H1 (cell line): ENCODE measurements at regions not wholly inside any gene's neighbourhood (a gene's known extent, or its start where the extent isn't known, plus 50 kb on each side); places are given as distances from the start of the nearest gene placed in this dataset.
"Not testable (repeated sequence)": the region's sequence is repeated elsewhere in the genome, so short reads cannot be mapped to it uniquely, and the experiment has no call there.

Experiments used
- CTCF ChIA-PET: fragments of 300-600 bp; sonication (Branson Sonifier 250); formaldehyde crosslinking; loops from one replicate; lab custom pipeline; 2021; ENCODE audit not compliant: partially characterized antibody; lab: Charles Lee
- POLR2A ChIA-PET: fragments of 300-600 bp; sonication (Branson Sonifier 250); formaldehyde crosslinking; loops from one replicate; lab custom pipeline; 2021; ENCODE audit warnings: inconsistent platforms; ENCODE audit not compliant: partially characterized antibody; lab: Charles Lee
- DNase-seq, 2 experiments: peaks; one replicate each; pipeline versions ENCODE4 v3.0.0 to v3.0.0-alpha.2; 2010 to 2022; ENCODE audit warnings: low spot score in 2 of 2, low read depth in 1 of 2, mixed read lengths in 1 of 2
- FAIRE-seq: peaks from 2 replicates; lab custom pipeline; 2011; peaks lifted over from hg19 to GRCh38; lab: Jason Lieb, UNC
- H2AFZ ChIP-seq: 2 replicates; pipeline ENCODE4 v1.8.1; 2012; ENCODE audit warnings: low read length, inconsistent platforms
- H2AK5ac ChIP-seq: 2 replicates; pipeline ENCODE4 v1.6.1; 2013; ENCODE audit warnings: low read depth, low read length
- H2BK120ac ChIP-seq: replicated peaks from 2 replicates; pipeline ENCODE3; 2013; ENCODE audit warnings: low read depth, low read length, inconsistent platforms
- H2BK12ac ChIP-seq: 2 replicates; pipeline ENCODE4 v1.6.1; 2013; ENCODE audit warnings: low read depth, low read length
- H2BK15ac ChIP-seq: 2 replicates; pipeline ENCODE4 v1.6.1; 2013; ENCODE audit warnings: low read length
- H2BK20ac ChIP-seq: 2 replicates; pipeline ENCODE4 v1.6.1; 2013; ENCODE audit warnings: low read length
- H2BK5ac ChIP-seq: 2 replicates; pipeline ENCODE4 v1.6.1; 2013; ENCODE audit warnings: low read depth, low read length
- H3K14ac ChIP-seq: 2 replicates; pipeline ENCODE4 v1.6.1; 2013; ENCODE audit warnings: inconsistent platforms; ENCODE audit not compliant: insufficient read length
- H3K18ac ChIP-seq: 2 replicates; pipeline ENCODE4 v1.6.1; 2013; ENCODE audit warnings: low read length; ENCODE audit errors: extremely low read depth
- H3K23ac ChIP-seq: 2 replicates; pipeline ENCODE4 v1.6.1; 2013; ENCODE audit warnings: inconsistent platforms; ENCODE audit not compliant: insufficient read length
- H3K23me2 ChIP-seq: 2 replicates; pipeline ENCODE4 v1.6.1; 2013; ENCODE audit warnings: low read depth, low read length
- H3K27ac ChIP-seq: 2 replicates; pipeline ENCODE4 v1.6.1; 2011; ENCODE audit warnings: low read depth, low read length, inconsistent platforms
- H3K27me3 ChIP-seq, 4 experiments: replicated peaks in 1 of 4; 1 replicate in 1 of 4; 2 replicates in 3 of 4; pipeline versions ENCODE4 v1.6.1 to v1.8.1; 2011 to 2013; ENCODE audit warnings: low read length in 3 of 4, mild to moderate bottlenecking in 3 of 4, inconsistent platforms in 2 of 4, mixed read lengths in 2 of 4, moderate library complexity in 1 of 4; ENCODE audit not compliant: control insufficient read depth in 3 of 4, insufficient read depth in 3 of 4; ENCODE audit errors: extremely low read depth in 1 of 4
- H3K36me3 ChIP-seq, 4 experiments: 2 replicates each; pipeline versions ENCODE4 v1.6.1 to v1.8.1; 2011 to 2013; ENCODE audit warnings: mild to moderate bottlenecking in 4 of 4, low read length in 3 of 4, moderate library complexity in 2 of 4, control low read depth in 1 of 4, inconsistent platforms in 1 of 4; ENCODE audit not compliant: insufficient read depth in 4 of 4, control insufficient read depth in 2 of 4
- H3K4ac ChIP-seq: replicated peaks from 2 replicates; pipeline ENCODE3; 2013; ENCODE audit warnings: low read length, low read depth, mixed read lengths, inconsistent platforms; ENCODE audit not compliant: insufficient read length
- H3K4me1 ChIP-seq, 4 experiments: replicated peaks in 1 of 4; 1 replicate in 1 of 4; 2 replicates in 3 of 4; pipeline versions ENCODE4 v1.6.1 to v1.8.1; 2011 to 2013; ENCODE audit warnings: low read length in 3 of 4, inconsistent platforms in 2 of 4, mixed read lengths in 1 of 4; ENCODE audit not compliant: insufficient read depth in 4 of 4, control insufficient read depth in 3 of 4
- H3K4me2 ChIP-seq, 2 experiments: 2 replicates each; pipeline versions ENCODE4 v1.6.1 to v1.8.1; 2011 to 2013; ENCODE audit warnings: low read depth in 2 of 2, low read length in 2 of 2, control low read depth in 1 of 2, inconsistent platforms in 1 of 2, mild to moderate bottlenecking in 1 of 2; ENCODE audit not compliant: insufficient read depth in 1 of 2
- H3K4me3 ChIP-seq, 4 experiments: fragments of 200-600, 300-600 bp in 1 of 4; sonication (generic), shearing (Covaris generic), sonication (Bioruptor Twin) in 1 of 4; 2 replicates each; pipeline versions ENCODE4 v1.5.1 to v1.8.1; 2011 to 2016; ENCODE audit warnings: low read length in 4 of 4, low read depth in 3 of 4, control low read depth in 2 of 4, inconsistent platforms in 2 of 4, mild to moderate bottlenecking in 2 of 4, mixed read lengths in 1 of 4, moderate library complexity in 1 of 4; ENCODE audit not compliant: insufficient read depth in 2 of 4; ENCODE audit errors: extremely low read depth in 1 of 4
- H3K56ac ChIP-seq: replicated peaks from 2 replicates; pipeline ENCODE3; 2013; ENCODE audit warnings: low read depth, mild to moderate bottlenecking, mixed read lengths, low read length, inconsistent platforms; ENCODE audit not compliant: insufficient read length
- H3K79me1 ChIP-seq: 2 replicates; pipeline ENCODE4 v1.6.1; 2013; ENCODE audit warnings: low read depth, low read length, control low read depth
- H3K79me2 ChIP-seq, 2 experiments: 2 replicates each; pipeline versions ENCODE4 v1.6.1 to v1.8.1; 2012 to 2013; ENCODE audit warnings: low read length in 2 of 2, mild to moderate bottlenecking in 2 of 2, inconsistent platforms in 1 of 2; ENCODE audit not compliant: insufficient read depth in 2 of 2, control insufficient read depth in 1 of 2
- H3K9ac ChIP-seq, 4 experiments: replicated peaks in 1 of 4; 1 replicate in 1 of 4; 2 replicates in 3 of 4; pipeline versions ENCODE4 v1.6.1 to v1.8.1; 2011 to 2013; ENCODE audit warnings: low read depth in 3 of 4, low read length in 3 of 4, control low read depth in 2 of 4, mild to moderate bottlenecking in 2 of 4, moderate library complexity in 2 of 4, inconsistent platforms in 1 of 4; ENCODE audit errors: extremely low read depth in 1 of 4
- H3K9me3 ChIP-seq, 2 experiments: 2 replicates each; pipeline versions ENCODE4 v1.6.1 to v1.8.1; 2012 to 2013; ENCODE audit warnings: mild to moderate bottlenecking in 2 of 2, moderate library complexity in 2 of 2, control low read depth in 1 of 2, inconsistent platforms in 1 of 2, low read depth in 1 of 2, low read length in 1 of 2, mixed read lengths in 1 of 2; ENCODE audit not compliant: insufficient read depth in 2 of 2
- H4K20me1 ChIP-seq, 2 experiments: replicated peaks in 1 of 2; 2 replicates each; pipeline versions ENCODE3 to v1.8.1; 2011 to 2013; ENCODE audit warnings: inconsistent platforms in 2 of 2, low read length in 2 of 2, mild to moderate bottlenecking in 1 of 2; ENCODE audit not compliant: insufficient read depth in 2 of 2, control insufficient read depth in 1 of 2
- H4K5ac ChIP-seq: 2 replicates; pipeline ENCODE4 v1.6.1; 2013; ENCODE audit warnings: low read length, low read depth, mixed read lengths, inconsistent platforms; ENCODE audit not compliant: insufficient read length
- H4K8ac ChIP-seq: 2 replicates; pipeline ENCODE4 v1.8.0; 2013; ENCODE audit warnings: mild to moderate bottlenecking, moderate library complexity, low read length, inconsistent platforms; ENCODE audit not compliant: insufficient read depth; ENCODE audit errors: extremely low read depth
- H4K91ac ChIP-seq: replicated peaks from 2 replicates; pipeline ENCODE3; 2013; ENCODE audit warnings: low read length, mixed read lengths, inconsistent platforms; ENCODE audit not compliant: insufficient read length
- EP300 ChIP-seq, 2 experiments: IDR thresholded peaks; 1 replicate in 1 of 2; 2 replicates in 1 of 2; pipeline ENCODE4 v1.6.1; 2011 to 2012; ENCODE audit warnings: low read depth in 2 of 2, low read length in 2 of 2, mild to moderate bottlenecking in 2 of 2, borderline replicate concordance in 1 of 2, inconsistent platforms in 1 of 2, moderate library complexity in 1 of 2
- NANOG ChIP-seq: IDR thresholded peaks from 2 replicates; pipeline ENCODE4 v1.6.1; 2011; ENCODE audit warnings: low read length, low read depth, mild to moderate bottlenecking, inconsistent platforms; ENCODE audit not compliant: insufficient read depth, poor library complexity, severe bottlenecking
- SP1 ChIP-seq: IDR thresholded peaks from 2 replicates; pipeline ENCODE4 v1.6.1; 2011; ENCODE audit warnings: low read depth, low read length
- TEAD4 ChIP-seq: IDR thresholded peaks from 2 replicates; pipeline ENCODE4 v1.6.1; 2012; ENCODE audit warnings: low read depth, low read length, inconsistent platforms, mixed read lengths
- WGBS, 2 experiments: shearing (Covaris generic) in 1 of 2; methylation state at CpG; one replicate each; pipeline versions ENCODE4 v1.1.6 to v1.1.7; 2013 to 2015; ENCODE audit warnings: low lambda C conversion rate in 2 of 2, mixed read lengths in 2 of 2, inconsistent platforms in 1 of 2, low coverage in 1 of 2, missing lambda C conversion rate in 1 of 2; ENCODE audit not compliant: insufficient replicate concordance in 2 of 2, insufficient coverage in 1 of 2, insufficient read length in 1 of 2; ENCODE audit errors: extremely low coverage in 1 of 2, missing lambda C conversion rate in 1 of 2; 5-methylcytosine and 5-hydroxymethylcytosine counted together

GRCh38 chr6:141460245-141460644 lies 672.5 kb upstream of the GJE1 start:
- H3K14ac ChIP-seq, H2BK120ac ChIP-seq, H3K23ac ChIP-seq, H4K91ac ChIP-seq, H3K36me3 ChIP-seq, H3K9ac ChIP-seq, H3K4ac ChIP-seq, H3K4me1 ChIP-seq, H3K79me2 ChIP-seq, H2AFZ ChIP-seq, H2BK15ac ChIP-seq, H3K56ac ChIP-seq, H3K23me2 ChIP-seq, H4K8ac ChIP-seq, H3K9me3 ChIP-seq, POLR2A ChIA-PET, H3K79me1 ChIP-seq, H3K4me3 ChIP-seq, H4K20me1 ChIP-seq, H2BK20ac ChIP-seq, H3K27ac ChIP-seq, H2AK5ac ChIP-seq, H3K18ac ChIP-seq, H2BK12ac ChIP-seq, H3K27me3 ChIP-seq: not testable (repeated sequence)
- DNase-seq (peak; percentile 61 to 66), FAIRE-seq (peak; percentile 48)
- CTCF ChIA-PET = interaction anchor here (1.7 kb wide), 1 partner anchor 103 kb away, joined by 3 read pairs; no protein-coding TSS in a partner anchor
- Histone ChIP-seq H3K4me2 (peak overlapping the region in 1 of 2 experiments; percentile 24; a peak in 1 of 4 replicates), H4K5ac (peak overlapping the region; percentile 33), H2BK5ac (peak overlapping the region; percentile 92; the same call in 1 of the 2 replicates)
- WGBS, 2 experiments = 14% methylated on average over 5 of the region's 5 CpGs; no CpG with 5 or more reads in 1 of the 2 experiments
- TF ChIP-seq NANOG (peak; percentile 87), SP1 (0 out of 2 replicates have a peak, but pooled peaks have one; percentile 40), EP300 (IDR thresholded peaks at IDR 0.05; ENCODE audit: borderline replicate concordance in 1 of 2, low read depth in 2 of 2, low read length in 2 of 2) (peak in 1 of 2 experiments; percentile 47; a peak in 1 of 3 replicates), TEAD4 (peak; percentile 75)
